ENCODE measurements at regions not wholly inside any gene's neighbourhood (a gene's known extent, or its start where the extent isn't known, plus 50 kb on each side); places are given as distances from the start of the nearest gene placed in this dataset.

GRCh38 chr2:125680809-125681208, 975.1 kb upstream of the GYPC start:
- TF ChIP-seq, protein P1, sequence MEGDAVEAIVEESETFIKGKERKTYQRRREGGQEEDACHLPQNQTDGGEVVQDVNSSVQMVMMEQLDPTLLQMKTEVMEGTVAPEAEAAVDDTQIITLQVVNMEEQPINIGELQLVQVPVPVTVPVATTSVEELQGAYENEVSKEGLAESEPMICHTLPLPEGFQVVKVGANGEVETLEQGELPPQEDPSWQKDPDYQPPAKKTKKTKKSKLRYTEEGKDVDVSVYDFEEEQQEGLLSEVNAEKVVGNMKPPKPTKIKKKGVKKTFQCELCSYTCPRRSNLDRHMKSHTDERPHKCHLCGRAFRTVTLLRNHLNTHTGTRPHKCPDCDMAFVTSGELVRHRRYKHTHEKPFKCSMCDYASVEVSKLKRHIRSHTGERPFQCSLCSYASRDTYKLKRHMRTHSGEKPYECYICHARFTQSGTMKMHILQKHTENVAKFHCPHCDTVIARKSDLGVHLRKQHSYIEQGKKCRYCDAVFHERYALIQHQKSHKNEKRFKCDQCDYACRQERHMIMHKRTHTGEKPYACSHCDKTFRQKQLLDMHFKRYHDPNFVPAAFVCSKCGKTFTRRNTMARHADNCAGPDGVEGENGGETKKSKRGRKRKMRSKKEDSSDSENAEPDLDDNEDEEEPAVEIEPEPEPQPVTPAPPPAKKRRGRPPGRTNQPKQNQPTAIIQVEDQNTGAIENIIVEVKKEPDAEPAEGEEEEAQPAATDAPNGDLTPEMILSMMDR (IDR thresholded peaks at IDR 0.05) = no peak
- TF ChIP-seq POLR2A (IDR thresholded peaks at IDR 0.05) = no peak
